Renal pelvis (tissue), 1 donor: ENCODE measurements at regions not wholly inside any gene's neighbourhood (a gene's known extent, or its start where the extent isn't known, plus 50 kb on each side); places are given as distances from the start of the nearest gene placed in this dataset.

ENCODE experiments used
- DNase-seq: peaks from one replicate; pipeline ENCODE4 v3.0.0-alpha.2; 2013

DNA sequence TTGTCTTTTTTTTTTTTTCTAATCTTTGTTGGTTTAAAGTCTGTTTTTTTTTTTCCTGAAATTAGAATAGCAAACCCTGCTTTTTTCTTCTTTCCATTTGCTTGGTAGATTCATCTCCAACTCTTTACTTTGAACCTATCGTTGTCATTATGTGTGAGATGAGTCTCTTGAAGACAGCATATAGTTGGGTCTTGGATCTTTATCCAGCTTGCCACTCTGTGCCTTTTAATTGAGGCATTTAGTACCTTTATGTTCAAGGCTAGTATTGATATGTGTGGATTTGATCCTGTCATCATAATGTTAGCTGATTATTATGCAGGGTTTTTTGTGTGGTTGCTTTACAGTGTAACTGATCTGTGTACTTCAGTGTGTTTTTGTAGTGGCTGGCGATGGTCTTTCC lies 383.8 kb downstream of the MAN2A1 start:
- DNase-seq = no peak

DNA sequence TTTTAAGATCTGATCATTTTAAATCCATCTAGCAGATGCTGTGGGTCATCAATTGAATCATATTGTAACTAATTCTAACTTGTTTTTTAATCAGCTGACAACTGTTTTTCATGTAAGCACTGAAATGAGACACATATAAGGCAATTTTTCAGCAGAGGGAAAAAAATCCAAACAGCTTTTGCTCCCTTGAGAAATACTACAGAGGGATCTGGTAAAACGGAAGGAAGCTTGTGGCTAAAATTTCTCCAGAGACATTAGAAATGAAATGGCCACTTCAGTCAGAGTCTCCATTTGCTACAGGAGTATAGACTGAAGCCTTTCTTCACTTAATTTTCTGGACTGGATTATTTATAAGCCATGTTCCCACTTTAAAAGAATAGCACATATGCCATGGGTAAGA lies 385.9 kb downstream of the MAN2A1 start:
- DNase-seq = no peak

DNA sequence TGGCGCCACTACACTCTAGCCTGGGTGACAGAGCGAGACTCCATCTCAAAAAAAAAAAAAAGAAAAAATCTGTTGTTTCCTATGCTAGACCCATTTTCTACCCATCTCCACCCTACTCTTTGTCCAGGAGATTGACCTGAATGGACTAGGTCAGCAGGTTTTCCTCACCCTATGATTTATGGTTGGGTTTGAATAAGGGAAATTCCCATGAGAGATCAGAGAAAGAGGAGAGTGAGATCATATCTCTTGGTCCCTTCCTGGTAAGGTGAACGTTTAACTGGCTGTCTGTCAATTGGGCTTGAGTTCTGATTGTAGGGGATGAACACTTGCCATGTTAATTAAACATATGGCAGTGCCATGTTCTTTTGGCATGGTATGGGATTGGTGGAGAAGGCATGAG lies 387.4 kb downstream of the MAN2A1 start:
- no peak for DNase-seq

DNA sequence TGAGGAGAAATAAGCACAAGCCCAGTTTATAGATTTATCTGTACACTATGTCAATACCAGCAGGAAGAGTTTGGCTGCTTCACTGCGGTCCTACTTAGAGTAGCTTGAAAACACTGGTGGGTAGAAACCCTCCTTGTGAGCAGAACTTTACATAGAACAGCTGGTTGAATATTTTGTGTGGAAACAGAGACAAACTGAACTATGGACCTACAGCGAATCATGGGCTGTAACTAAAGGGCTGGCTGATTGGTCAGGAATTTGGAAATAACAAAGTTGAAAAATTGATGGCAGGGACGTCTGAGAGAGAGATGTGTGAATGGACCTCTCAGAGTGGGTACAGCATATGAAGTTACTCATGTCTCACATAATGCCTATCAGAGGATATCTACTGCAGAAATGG lies 392.5 kb downstream of the MAN2A1 start:
- DNase-seq = no peak

DNA sequence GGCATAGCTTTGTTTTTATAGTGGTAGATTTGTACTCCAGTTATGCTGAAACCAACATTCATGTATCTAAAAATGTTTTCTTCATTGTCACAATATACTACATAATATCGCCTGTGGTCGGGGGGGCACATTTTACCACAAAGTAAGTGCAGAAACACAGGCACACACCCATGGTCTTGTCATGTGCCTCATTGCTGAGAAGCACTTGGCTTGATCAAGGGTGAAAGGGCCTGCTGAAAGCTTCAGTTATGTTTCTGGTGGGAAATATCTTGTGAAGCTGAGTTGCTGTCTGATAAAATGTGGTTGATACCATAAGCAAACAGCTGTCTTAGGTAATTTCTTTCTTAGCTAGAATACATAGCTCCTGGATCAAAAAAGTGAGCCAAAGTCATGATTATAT lies 393.1 kb downstream of the MAN2A1 start:
- DNase-seq = no peak

DNA sequence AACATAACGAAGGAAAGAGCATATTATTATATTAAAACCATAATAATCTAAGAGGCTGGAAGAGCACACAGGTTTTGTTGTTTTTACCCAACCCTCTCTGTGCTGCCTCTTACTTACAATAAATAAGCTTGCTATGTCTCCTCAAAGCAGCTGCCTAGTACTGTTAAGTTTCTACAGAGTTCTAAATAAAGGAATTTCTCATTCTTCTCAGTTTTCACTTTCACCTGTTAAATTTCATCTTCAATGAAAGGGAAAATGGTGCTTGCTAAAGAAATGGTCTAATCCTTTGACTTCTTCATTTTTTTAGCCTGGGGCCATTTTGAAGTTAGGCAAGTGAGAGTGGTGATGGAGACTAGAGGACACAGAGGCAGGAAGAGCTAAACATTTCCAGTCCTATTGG lies 396.1 kb downstream of the MAN2A1 start:
- DNase-seq = no peak

DNA sequence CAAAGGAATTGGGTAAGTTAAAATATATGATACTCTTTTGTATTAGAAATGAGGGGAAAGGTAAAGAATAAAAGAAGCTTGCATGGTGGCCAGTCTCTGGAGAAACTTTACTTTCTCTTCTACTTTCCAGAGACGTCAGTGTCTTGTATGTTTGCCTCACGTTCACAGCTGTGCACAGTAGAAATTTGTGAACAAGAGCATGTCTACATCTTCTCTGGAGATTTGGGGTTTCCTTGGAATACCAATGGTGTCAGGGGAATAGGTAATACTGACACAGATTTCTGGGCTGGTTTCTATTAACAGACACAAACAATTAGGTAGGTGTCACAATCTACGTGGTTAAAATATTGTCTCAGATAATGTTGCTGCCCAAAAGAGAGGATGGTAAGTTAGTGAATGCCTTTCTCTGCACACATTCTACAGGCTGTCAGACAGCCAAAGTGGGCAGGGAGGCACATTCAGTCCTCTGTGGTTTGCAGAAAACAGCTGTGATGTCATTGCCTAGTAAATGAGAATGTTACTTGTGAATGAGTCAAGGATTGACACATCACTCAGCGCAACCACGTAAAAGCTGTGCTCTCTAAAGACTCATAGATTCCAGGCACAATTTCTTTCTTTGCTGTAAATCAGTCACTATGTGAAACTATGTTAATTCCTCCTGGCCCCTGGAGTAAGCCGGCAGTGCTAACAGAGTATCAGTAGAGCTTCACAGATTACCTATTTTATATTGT lies 397.1 kb downstream of the MAN2A1 start:
- no peak for DNase-seq

DNA sequence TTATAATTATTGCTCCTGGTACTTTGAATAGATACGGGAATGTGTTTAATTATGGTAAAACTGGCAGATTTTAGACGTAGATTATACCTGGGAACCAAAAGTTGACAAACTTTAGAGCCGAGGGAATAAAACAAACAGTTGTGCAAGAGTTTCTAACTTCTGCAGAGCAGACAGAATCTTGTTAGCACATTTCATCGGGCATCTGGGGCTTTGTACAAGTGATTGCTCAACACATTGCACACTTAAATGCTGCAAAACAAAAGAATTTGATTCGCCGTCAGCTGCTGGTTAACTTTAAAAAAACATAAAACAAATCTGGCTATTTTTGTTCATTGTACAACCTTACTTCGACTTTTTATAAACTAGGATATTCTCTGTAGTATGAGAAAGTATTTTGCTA lies 398.1 kb downstream of the MAN2A1 start:
- DNase-seq = no peak

DNA sequence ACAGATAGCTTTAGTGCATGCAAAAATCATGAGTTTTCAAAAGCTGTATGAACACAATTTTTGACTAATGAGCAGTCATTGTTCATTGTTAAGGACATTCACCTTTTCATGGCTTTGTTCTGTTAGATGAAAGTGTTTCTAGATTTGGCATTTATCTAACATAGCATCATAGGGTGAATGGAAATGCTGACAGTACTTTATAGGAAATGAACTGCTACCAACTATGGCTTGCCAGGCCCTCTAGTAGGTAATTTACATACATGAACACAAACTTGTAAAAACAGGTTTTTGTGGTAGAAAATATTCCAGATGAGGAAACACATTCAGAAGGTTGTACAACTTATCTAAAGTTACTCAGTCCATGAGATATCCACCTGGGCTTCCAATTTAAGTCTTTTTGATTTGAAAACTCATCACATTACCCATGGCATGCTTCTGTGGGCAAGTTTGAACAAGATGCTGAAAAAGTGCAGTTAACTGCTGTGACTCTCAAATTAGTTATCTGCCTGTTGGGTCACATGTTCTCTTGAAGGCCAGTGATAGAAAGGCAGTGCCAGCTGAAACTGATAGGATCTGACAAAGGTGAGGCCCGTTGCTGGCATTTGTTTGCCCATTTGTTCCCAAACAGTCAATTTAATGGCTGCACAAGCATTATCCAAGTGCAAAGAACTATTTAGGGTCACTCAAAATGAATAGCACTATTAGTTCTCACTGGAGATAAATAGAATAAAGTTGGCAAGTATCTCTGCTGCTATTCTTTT lies 399.1 kb downstream of the MAN2A1 start:
- no peak for DNase-seq

DNA sequence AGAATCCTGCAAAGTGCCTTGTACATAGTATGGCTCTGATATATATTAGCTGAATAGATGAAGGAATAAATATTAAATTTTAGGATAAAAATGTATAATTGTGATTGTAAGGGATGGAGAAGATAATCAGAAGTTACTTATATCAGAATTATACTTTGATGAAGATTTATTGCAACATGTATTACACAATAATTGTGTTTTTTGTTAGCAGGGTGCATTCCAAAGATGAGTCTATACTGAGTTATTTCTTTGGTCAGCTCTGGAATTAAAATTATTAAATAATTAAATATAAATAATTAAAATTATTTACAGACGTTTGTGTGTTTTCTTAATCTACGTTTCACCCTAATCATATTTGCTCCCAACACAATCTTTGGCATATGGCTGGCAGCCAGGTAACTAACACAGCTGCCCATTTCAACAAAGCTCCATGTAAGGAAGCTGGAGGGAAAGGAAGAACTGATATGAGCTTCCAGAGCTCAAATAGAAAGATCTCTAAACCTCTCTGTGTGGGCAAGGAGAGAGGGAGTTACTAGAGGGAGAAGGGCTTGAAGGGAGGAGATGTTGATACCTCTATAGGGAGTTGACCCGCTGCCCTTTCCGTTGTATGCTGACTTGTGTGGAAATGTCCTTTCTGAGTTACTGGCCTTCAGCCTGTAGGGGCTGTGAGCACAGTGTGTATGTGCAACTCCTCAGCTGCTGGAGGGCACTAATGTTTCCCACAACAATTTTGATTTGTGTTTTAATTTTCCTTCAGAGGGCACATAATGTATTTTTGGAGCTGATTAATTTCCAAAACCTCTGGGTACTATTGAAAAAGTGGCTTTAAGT lies 403.4 kb downstream of the MAN2A1 start:
- DNase-seq = no peak

DNA sequence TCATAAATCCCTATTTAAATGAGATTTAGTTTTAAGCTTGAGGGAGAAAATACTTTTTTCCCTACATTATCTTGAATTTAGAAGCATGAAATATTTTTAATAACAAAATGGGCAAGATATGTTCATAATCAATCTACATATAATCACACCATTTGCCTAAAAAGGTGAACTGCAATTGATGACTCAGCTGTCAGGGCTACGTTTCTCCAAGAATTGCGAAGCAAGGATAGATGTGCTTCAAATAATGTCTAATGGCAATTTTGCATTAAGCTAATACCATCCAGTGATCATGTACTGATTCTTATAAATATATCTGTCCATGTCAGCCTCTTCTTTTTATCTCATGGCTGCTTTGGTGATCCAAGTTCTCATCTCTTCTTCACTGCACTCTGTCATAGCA lies 404.4 kb downstream of the MAN2A1 start:
- no peak for DNase-seq

DNA sequence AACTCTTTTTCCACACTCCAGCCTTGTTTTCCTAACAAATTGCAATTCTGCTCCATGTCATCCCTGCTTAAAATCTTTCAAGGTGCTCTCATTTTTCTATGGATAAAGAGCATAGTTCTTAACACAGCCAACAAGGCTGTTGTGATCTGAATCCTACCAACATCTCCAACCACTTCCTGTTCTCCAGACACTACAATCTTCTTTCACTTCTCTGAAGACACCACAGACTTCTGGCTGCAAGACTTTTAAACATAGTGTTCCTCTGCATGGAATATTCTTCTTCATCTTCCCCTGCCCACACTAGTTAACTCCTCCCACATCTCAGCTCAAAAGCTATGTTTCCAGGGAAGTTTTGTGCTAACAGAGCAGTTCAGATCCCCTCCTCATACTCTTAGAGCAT lies 404.8 kb downstream of the MAN2A1 start:
- DNase-seq = no peak

DNA sequence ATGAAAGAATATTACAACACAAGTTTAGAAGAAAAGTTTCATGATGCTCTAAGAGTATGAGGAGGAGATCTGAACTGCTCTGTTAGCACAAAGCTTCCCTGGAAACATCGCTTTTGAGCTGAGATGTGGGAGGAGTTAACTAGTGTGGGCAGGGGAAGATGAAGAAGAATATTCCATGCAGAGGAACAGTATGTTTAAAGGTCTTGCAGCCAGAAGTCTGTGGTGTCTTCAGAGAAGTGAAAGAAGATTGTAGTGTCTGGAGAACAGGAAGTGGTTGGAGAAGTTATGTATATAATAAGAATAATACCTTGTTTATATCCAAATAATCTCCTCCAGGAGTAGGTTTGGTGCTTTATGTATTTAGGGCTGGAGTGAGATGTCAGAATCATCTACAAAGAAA lies 406.7 kb downstream of the MAN2A1 start:
- no peak for DNase-seq

DNA sequence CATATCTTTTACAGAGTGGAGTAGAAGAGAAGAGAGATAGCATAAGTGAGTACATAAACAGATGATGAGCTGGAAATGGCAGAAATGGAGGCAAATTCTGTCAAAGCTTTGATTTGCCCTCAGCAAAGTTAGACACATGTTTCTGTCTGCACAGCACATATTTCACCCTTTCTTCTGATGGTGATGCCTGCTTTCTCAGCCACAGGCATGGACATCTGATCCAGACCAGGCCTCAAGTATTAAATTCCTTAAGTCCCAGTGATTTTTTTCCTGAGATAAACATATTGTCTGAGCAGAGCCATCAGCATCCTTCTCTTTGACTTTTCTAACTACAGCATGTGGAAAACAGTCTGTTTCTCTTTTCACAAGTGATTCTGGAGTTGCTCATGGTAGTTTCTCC lies 409.8 kb downstream of the MAN2A1 start:
- no peak for DNase-seq

DNA sequence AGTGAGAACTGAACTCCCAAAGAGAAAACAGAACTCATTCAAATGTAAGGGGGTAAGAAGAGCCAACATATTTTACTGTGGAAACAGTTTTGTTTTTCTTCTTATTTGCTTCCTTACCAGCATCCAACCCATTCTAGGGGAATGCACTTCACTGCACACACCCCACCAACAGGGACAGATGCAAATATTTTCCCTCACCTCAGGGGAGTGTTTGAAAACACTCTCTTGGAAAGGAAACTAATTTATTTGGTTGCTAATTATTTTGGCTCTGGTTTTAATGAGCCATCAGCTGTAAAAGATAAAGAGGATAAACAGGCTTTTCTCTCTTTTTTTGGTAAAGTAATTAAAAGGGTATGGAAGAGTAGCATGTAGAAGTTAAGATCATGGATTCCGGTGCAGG lies 413.4 kb downstream of the MAN2A1 start:
- DNase-seq = no peak

DNA sequence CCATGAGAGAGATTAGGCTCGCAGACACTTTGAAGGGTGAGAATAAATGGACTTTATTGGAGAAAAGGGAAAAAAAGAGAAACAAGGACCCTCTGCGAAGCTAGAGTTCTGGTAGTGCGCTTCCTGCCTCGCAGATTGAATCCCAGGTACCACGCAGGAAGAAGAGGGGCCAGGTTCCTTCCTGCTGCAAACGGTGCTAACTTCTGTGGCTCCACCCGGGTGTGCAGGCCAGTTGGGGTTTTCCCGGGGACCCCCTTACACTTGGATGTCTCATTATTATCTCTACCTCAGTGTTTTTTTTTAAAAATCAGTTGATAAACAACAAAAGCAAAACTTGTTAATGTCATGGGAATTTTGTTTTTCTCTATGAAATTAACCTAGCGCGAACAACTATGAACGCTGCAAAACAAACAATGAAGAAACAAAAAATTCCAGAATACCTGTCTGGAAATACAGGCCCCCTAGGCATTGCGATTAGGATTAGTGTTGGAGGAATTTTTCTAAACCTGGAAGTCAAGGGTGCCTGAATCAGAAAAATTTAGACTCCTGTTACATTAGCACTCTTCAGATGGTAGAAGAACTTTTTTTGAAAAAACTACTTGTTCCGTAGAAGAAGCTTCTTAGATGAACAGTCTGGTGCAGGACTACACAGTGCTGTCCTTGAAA lies 414.5 kb downstream of the MAN2A1 start:
- DNase-seq = no peak

DNA sequence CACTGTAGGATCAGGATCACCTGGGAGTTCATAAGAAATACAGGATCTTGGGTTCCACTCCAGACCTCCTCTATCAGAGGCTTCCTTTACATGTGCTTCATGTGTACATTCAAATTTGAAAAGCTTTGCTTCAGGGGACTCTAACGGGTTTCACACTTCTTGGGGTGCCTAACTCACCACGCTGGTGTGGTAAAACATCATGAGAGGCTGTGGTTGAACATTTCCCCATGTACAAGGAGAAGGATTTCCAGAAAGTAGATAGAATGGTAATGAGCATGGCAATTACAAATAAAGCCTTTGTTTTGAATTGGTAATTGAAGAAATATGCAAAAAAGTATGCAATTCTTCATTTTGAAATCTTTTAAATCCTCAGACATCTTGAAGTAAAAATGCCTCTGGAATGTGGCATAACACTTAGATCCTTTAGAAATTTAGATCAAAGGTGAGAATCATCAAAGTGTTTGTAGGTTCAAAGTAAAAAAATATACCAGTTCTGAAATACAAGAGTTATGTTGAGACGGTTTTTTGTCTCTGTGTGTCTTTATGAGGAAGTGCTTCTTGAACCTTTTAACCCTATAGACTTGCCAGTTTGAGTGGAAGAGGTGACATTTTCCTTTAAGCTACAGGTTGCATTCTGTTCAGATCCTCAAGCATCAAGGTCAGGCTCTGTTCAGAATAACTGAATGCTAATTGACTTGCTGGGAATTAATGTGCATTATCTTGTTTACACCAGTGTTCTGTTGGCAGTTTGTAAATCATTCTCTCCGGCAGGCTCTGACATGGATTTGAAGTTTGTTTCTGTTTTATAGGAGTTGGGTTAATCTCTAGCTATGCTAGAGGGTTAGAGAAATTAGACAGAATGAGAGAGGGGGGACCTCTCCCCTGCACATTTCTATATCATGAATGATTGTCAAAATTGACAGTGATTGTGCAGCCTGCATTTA lies 415.3 kb downstream of the MAN2A1 start:
- DNase-seq = no peak

DNA sequence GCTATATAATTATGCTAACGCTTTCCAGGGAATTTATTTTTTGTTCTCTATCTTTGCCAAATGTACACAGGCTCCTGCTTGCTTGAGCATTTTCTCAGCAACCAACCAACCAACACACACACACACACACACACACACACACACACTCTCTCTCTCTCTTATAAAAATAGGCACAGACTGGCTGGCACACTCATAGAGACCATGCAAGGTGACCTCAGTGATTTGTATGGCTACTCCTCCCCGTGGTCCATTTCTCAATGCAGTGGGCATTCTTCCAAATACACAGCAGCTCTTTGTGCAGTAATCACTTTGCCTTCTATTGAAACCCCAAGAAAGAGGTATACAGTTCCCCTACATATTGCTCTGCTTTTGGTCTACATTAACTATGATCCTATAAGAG lies 416.0 kb downstream of the MAN2A1 start:
- DNase-seq = no peak

DNA sequence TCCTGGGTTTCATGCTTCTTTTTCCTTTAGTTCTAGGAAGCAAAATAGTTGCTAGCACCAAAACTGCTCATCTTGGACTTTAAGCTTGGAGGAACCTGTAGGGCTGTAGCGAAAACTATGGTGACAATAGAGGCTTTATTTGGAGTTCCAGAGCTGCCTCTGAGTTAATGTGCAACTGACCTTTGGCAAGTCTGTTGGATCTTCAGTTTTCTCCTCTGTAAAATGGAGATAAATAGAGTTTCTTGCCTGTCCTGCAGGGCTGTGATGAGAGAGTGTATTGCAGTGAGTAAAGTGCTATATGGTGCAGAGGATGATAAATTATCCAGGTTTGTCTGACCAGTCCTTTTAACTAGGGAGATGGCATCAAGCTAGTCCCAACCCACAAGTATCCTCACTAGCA lies 417.0 kb downstream of the MAN2A1 start:
- DNase-seq = no peak

DNA sequence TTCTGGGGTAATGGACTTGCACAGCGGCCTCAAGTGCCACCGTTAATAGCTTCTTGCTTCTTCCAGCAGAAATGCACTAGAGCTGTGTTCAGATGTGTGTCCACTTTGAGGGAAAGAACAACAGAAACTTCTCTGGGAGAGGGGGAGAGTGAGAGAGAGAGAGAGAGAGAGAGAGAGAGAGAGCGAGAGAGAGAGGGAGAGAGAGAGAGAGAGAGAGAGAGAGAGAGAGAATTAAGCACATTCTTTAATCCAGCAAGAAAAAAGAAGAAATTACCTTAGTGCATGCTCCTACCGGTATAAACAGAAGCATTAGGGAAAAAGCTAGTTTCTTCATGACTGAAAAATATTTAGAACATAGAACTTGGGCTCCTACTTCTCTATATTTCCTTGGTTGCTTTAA lies 418.8 kb downstream of the MAN2A1 start:
- DNase-seq = no peak

DNA sequence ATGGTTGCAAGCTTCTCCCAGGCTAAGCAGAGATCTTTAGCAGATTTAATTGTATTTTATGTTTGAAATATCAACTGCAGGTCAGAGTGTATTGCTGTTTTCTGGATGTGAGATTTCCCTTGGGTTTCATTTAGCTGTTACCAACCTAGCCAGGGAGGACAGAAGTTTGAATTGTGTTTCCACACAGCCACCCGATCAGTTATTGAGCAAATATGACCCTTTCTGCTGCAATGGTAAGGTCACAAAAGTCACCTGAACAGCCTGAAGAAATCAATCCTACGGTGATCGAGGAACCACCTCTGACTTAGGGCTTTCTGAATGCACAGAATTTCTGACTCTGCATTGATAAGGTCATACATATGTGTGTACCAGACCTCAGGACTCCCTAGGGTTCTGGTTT lies 419.9 kb downstream of the MAN2A1 start:
- no peak for DNase-seq
